WTC11 (cell line): ENCODE measurements at regions not wholly inside any gene's neighbourhood (a gene's known extent, or its start where the extent isn't known, plus 50 kb on each side); places are given as distances from the start of the nearest gene placed in this dataset.

Experiments
- ATAC-seq: fragments of 200-7000 bp; cut with Tn5 transposase; 2 replicates; pipeline ENCODE4 v1.10.0; 2021; ENCODE audit warnings: mild to moderate bottlenecking, moderate library complexity
- CTCF ChIA-PET: fragments of 300-600 bp; sonication (Branson Sonifier 250); formaldehyde crosslinking; loops from one replicate; lab custom pipeline; 2021; ENCODE audit warnings: antibody characterized with exemption; lab: Charles Lee
- POLR2A ChIA-PET: fragments of 350-600 bp; sonication (Branson Sonifier 250); formaldehyde crosslinking; loops from one replicate; lab custom pipeline; 2021; ENCODE audit warnings: antibody characterized with exemption; lab: Charles Lee
- DNase-seq: peaks from one replicate; pipeline ENCODE4 v3.0.0; 2021; ENCODE audit warnings: low spot score
- H3K27ac Mint-ChIP-seq: 2 replicates; pipeline ENCODE4 v1.8.0; 2021; ENCODE audit warnings: mixed read lengths
- H3K27me3 Mint-ChIP-seq: 2 replicates; pipeline ENCODE4 v1.8.0; 2021; ENCODE audit warnings: low read depth, mild to moderate bottlenecking, moderate library complexity, mixed read lengths
- H3K36me3 Mint-ChIP-seq: 2 replicates; pipeline ENCODE4 v1.8.0; 2021; ENCODE audit warnings: mixed read lengths
- H3K4me1 Mint-ChIP-seq: 2 replicates; pipeline ENCODE4 v1.8.0; 2022; ENCODE audit warnings: mixed read lengths
- H3K4me3 Mint-ChIP-seq: 2 replicates; pipeline ENCODE4 v1.8.0; 2021; ENCODE audit warnings: mild to moderate bottlenecking, moderate library complexity, mixed read lengths
- H3K9me3 Mint-ChIP-seq: 2 replicates; pipeline ENCODE4 v1.8.0; 2021; ENCODE audit warnings: mixed read lengths
- ATF2 ChIP-seq: sonication (generic); formaldehyde crosslinking; IDR thresholded peaks from 2 replicates; pipeline ENCODE4 v1.8.1; 2022; ENCODE audit warnings: low read depth, missing genetic modification reagents, borderline replicate concordance
- ATF6 ChIP-seq: sonication (generic); formaldehyde crosslinking; IDR thresholded peaks from 2 replicates; pipeline ENCODE4 v1.8.1; 2023; ENCODE audit warnings: mild to moderate bottlenecking, missing genetic modification reagents
- ELF4 ChIP-seq: sonication (generic); formaldehyde crosslinking; IDR thresholded peaks from 2 replicates; pipeline ENCODE4 v1.8.1; 2022; ENCODE audit warnings: low read depth, mild to moderate bottlenecking, moderate library complexity, missing genetic modification reagents
- JAZF1 ChIP-seq: fragments of 250-450 bp; sonication (Bioruptor Pico); IDR thresholded peaks from 2 replicates; pipeline ENCODE4 v1.9.0; 2021; ENCODE audit warnings: moderate library complexity, mild to moderate bottlenecking, inconsistent platforms
- JUN ChIP-seq: sonication (generic); formaldehyde crosslinking; IDR thresholded peaks from 2 replicates; pipeline ENCODE4 v1.8.0; 2023; ENCODE audit warnings: mild to moderate bottlenecking, missing genetic modification reagents
- OVOL2 ChIP-seq: fragments of 250-450 bp; sonication (Bioruptor Pico); IDR thresholded peaks from 2 replicates; pipeline ENCODE4 v1.9.0; 2021; ENCODE audit warnings: mild to moderate bottlenecking, borderline replicate concordance
- PRRX2 ChIP-seq: fragments of 250-450 bp; sonication (Bioruptor Pico); IDR thresholded peaks from 2 replicates; pipeline ENCODE4 v1.8.0; 2021; ENCODE audit warnings: mild to moderate bottlenecking
- RORB ChIP-seq: fragments of 250-450 bp; sonication (Bioruptor Pico); IDR thresholded peaks from 2 replicates; pipeline ENCODE4 v1.9.0; 2021; ENCODE audit warnings: mild to moderate bottlenecking
- TCF7 ChIP-seq: sonication (generic); formaldehyde crosslinking; IDR thresholded peaks from 2 replicates; pipeline ENCODE4 v1.8.0; 2022; ENCODE audit warnings: mild to moderate bottlenecking, low read depth, missing genetic modification reagents, moderate library complexity
- ZBTB21 ChIP-seq: sonication (generic); formaldehyde crosslinking; IDR thresholded peaks from 2 replicates; pipeline ENCODE4 v1.8.1; 2023; ENCODE audit warnings: mild to moderate bottlenecking, missing genetic modification reagents, borderline replicate concordance
- ZMAT4 ChIP-seq: fragments of 250-450 bp; sonication (Bioruptor Pico); IDR thresholded peaks from 2 replicates; pipeline ENCODE4 v1.9.0; 2021; ENCODE audit warnings: mild to moderate bottlenecking
- ZNF138 ChIP-seq: sonication (generic); formaldehyde crosslinking; conservative IDR thresholded peaks from 2 replicates; pipeline ENCODE4 v1.8.1; 2022; ENCODE audit warnings: mild to moderate bottlenecking, moderate library complexity, missing genetic modification reagents
- ZNF416 ChIP-seq: fragments of 250-450 bp; sonication (Bioruptor Pico); IDR thresholded peaks from 2 replicates; pipeline ENCODE4 v1.9.0; 2021; ENCODE audit warnings: mild to moderate bottlenecking, inconsistent platforms
- ZNF423 ChIP-seq: fragments of 250-450 bp; sonication (Bioruptor Pico); IDR thresholded peaks from 2 replicates; pipeline ENCODE4 v2.1.2; 2022; ENCODE audit warnings: mild to moderate bottlenecking, moderate library complexity
- ZSCAN18 ChIP-seq: fragments of 250-450 bp; sonication (Bioruptor Pico); IDR thresholded peaks from 2 replicates; pipeline ENCODE4 v2.1.2; 2022; ENCODE audit warnings: mild to moderate bottlenecking, moderate library complexity
- TF ChIP-seq, protein P1 (sequence below): sonication (generic); formaldehyde crosslinking; IDR thresholded peaks from 2 replicates; pipeline ENCODE4 v1.8.0; 2022; ENCODE audit warnings: mild to moderate bottlenecking, missing genetic modification reagents
- TF ChIP-seq, protein P2 (sequence below): sonication (generic); formaldehyde crosslinking; IDR thresholded peaks from 2 replicates; pipeline ENCODE4 v1.8.1; 2023; ENCODE audit warnings: mild to moderate bottlenecking, moderate library complexity, missing genetic modification reagents
- TF ChIP-seq, protein P3 (sequence below): fragments of 250-450 bp; sonication (Bioruptor Pico); IDR thresholded peaks from 2 replicates; pipeline ENCODE4 v1.9.0; 2021; ENCODE audit warnings: mild to moderate bottlenecking

- Mint-ChIP-seq H3K4me1 (no peaks in the 10 kb centered on the region), H3K4me3 (no peak overlapping the region)
- DNase-seq: no peak
- TF ChIP-seq, protein P1, sequence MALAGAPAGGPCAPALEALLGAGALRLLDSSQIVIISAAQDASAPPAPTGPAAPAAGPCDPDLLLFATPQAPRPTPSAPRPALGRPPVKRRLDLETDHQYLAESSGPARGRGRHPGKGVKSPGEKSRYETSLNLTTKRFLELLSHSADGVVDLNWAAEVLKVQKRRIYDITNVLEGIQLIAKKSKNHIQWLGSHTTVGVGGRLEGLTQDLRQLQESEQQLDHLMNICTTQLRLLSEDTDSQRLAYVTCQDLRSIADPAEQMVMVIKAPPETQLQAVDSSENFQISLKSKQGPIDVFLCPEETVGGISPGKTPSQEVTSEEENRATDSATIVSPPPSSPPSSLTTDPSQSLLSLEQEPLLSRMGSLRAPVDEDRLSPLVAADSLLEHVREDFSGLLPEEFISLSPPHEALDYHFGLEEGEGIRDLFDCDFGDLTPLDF (CRISPR knock-in tag): no peak
- TF ChIP-seq ZNF416 (no peak), JUN (no peak), ELF4 (no peak), ATF6 (CRISPR knock-in tag) (no peak), ZSCAN18 (CRISPR knock-in tag) (no peak), ZMAT4 (no peak), ZBTB21 (no peak), TCF7 (no peak), PRRX2 (CRISPR knock-in tag) (no peak), ZNF138 (no peak), JAZF1 (CRISPR knock-in tag) (no peak), ATF2 (CRISPR knock-in tag) (no peak), OVOL2 (CRISPR knock-in tag) (no peak), RORB (CRISPR knock-in tag) (no peak), ZNF423 (no peak)
- TF ChIP-seq, protein P2, sequence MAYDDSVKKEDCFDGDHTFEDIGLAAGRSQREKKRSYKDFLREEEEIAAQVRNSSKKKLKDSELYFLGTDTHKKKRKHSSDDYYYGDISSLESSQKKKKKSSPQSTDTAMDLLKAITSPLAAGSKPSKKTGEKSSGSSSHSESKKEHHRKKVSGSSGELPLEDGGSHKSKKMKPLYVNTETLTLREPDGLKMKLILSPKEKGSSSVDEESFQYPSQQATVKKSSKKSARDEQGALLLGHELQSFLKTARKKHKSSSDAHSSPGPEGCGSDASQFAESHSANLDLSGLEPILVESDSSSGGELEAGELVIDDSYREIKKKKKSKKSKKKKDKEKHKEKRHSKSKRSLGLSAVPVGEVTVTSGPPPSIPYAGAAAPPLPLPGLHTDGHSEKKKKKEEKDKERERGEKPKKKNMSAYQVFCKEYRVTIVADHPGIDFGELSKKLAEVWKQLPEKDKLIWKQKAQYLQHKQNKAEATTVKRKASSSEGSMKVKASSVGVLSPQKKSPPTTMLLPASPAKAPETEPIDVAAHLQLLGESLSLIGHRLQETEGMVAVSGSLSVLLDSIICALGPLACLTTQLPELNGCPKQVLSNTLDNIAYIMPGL (CRISPR knock-in tag): no peak
- TF ChIP-seq, protein P3, sequence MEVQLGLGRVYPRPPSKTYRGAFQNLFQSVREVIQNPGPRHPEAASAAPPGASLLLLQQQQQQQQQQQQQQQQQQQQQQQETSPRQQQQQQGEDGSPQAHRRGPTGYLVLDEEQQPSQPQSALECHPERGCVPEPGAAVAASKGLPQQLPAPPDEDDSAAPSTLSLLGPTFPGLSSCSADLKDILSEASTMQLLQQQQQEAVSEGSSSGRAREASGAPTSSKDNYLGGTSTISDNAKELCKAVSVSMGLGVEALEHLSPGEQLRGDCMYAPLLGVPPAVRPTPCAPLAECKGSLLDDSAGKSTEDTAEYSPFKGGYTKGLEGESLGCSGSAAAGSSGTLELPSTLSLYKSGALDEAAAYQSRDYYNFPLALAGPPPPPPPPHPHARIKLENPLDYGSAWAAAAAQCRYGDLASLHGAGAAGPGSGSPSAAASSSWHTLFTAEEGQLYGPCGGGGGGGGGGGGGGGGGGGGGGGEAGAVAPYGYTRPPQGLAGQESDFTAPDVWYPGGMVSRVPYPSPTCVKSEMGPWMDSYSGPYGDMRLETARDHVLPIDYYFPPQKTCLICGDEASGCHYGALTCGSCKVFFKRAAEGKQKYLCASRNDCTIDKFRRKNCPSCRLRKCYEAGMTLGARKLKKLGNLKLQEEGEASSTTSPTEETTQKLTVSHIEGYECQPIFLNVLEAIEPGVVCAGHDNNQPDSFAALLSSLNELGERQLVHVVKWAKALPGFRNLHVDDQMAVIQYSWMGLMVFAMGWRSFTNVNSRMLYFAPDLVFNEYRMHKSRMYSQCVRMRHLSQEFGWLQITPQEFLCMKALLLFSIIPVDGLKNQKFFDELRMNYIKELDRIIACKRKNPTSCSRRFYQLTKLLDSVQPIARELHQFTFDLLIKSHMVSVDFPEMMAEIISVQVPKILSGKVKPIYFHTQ (CRISPR knock-in tag): no peak
- TF ChIP-seq, all 79 proteins: peak for 0
- Mint-ChIP-seq H3K36me3 (no peaks in the 10 kb centered on the region), H3K27me3 (no peaks in the 10 kb centered on the region), H3K27ac (no peak overlapping the region), H3K9me3 (no peaks in the 10 kb centered on the region)
- CTCF ChIA-PET: no interaction called here
- POLR2A ChIA-PET: no interaction called here
- ATAC-seq: no peak
Observed at GRCh38 chr6:156526081-156526480, 251.1 kb upstream of the ARID1B start.
